Panc1 (cell line): ENCODE measurements at regions not wholly inside any gene's neighbourhood (a gene's known extent, or its start where the extent isn't known, plus 50 kb on each side); places are given as distances from the start of the nearest gene placed in this dataset.

ENCODE experiments used
- ATAC-seq: fragments of 200-7000 bp; cut with Tn5 transposase; 2 replicates; pipeline ENCODE4 v1.9.1; 2020; ENCODE audit warnings: mild to moderate bottlenecking, moderate library complexity
- BruUV-seq: library from RNA; stranded (reverse); fragments of 400-500 nt; replicated peaks from 2 replicates; lab custom pipeline; 2021; lab: Mats Ljungman, UMichigan
- CTCF ChIA-PET: fragments of 300-600 bp; sonication (Branson Sonifier 250); formaldehyde crosslinking; loops from one replicate; lab custom pipeline; 2022; ENCODE audit warnings: antibody characterized with exemption; lab: Charles Lee
- POLR2A ChIA-PET: fragments of 300-600 bp; sonication (Branson Sonifier 250); formaldehyde crosslinking; loops from one replicate; lab custom pipeline; 2022; ENCODE audit warnings: antibody characterized with exemption; lab: Charles Lee
- DNase-seq: peaks from one replicate; pipeline ENCODE4 v3.0.0-alpha.2; 2010; ENCODE audit warnings: low read depth, low spot score
- H3K27ac ChIP-seq: 2 replicates; pipeline ENCODE4 v1.5.1; 2011; ENCODE audit warnings: mild to moderate bottlenecking, low read length, inconsistent platforms
- H3K27me3 ChIP-seq: fragments of 200-500 bp; sonication (Bioruptor generic); 2 replicates; pipeline ENCODE4 v1.6.0; 2014; ENCODE audit warnings: low read length, inconsistent platforms; ENCODE audit not compliant: control insufficient read depth, insufficient read depth
- H3K36me3 ChIP-seq: fragments of 200-500 bp; sonication (Bioruptor generic); 2 replicates; pipeline ENCODE4 v1.5.1; 2014; ENCODE audit warnings: inconsistent platforms, mild to moderate bottlenecking, low read length, moderate library complexity; ENCODE audit not compliant: control insufficient read depth, insufficient read depth
- H3K4me1 ChIP-seq: 2 replicates; pipeline ENCODE4 v1.5.1; 2011; ENCODE audit warnings: inconsistent platforms, mild to moderate bottlenecking, low read length, moderate library complexity; ENCODE audit not compliant: control insufficient read depth, insufficient read depth
- H3K4me3 ChIP-seq, 2 experiments: 2 replicates each; pipeline ENCODE4 v1.5.1; 2011 to 2012; ENCODE audit warnings: low read depth in 2 of 2, low read length in 2 of 2, mild to moderate bottlenecking in 2 of 2, inconsistent platforms in 1 of 2, moderate library complexity in 1 of 2
- H3K9me3 ChIP-seq: fragments of 200-500 bp; sonication (Bioruptor generic); 2 replicates; pipeline ENCODE4 v1.5.1; 2014; ENCODE audit warnings: low read depth, mild to moderate bottlenecking, inconsistent platforms, low read length, moderate library complexity; ENCODE audit not compliant: control insufficient read depth, insufficient read depth
- CTCF ChIP-seq: fragments of 450-650 bp; IDR thresholded peaks from 2 replicates; pipeline ENCODE4 v1.5.1; 2017; ENCODE audit warnings: mild to moderate bottlenecking
- POLR2AphosphoS5 ChIP-seq: IDR thresholded peaks from 2 replicates; pipeline ENCODE4 v1.6.1; 2012; ENCODE audit warnings: mild to moderate bottlenecking, low read depth, low read length, moderate library complexity
- REST ChIP-seq, 2 experiments: IDR thresholded peaks; 2 replicates each; pipeline ENCODE4 v1.6.1; 2011 to 2012; ENCODE audit warnings: low read depth in 2 of 2, control low read depth in 1 of 2, low read length in 1 of 2, mild to moderate bottlenecking in 1 of 2, moderate library complexity in 1 of 2; ENCODE audit not compliant: insufficient read depth in 1 of 2
- SIN3A ChIP-seq: IDR thresholded peaks from 2 replicates; pipeline ENCODE4 v1.6.1; 2012; ENCODE audit warnings: low read depth, mild to moderate bottlenecking, low read length, moderate library complexity, borderline replicate concordance; ENCODE audit not compliant: insufficient read depth
- TCF7L2 ChIP-seq: IDR thresholded peaks from 2 replicates; pipeline ENCODE4 v1.6.1; 2011; ENCODE audit warnings: mild to moderate bottlenecking, low read depth, low read length, inconsistent platforms
- in situ Hi-C: cut with HindIII; loops from 2 replicates; pipeline ENCODE4 v1.10.0; 2016; ENCODE audit warnings: low sequenced_read_pairs, low pct_unique_long_range_greater_than_20kb
- intact Hi-C: fragments of 100-400 bp; cut with micrococcal nuclease; formaldehyde crosslinking; loops from one replicate; pipeline ENCODE4 v1.10.0; 2022; ENCODE audit not compliant: unreplicated experiment

- Histone ChIP-seq H3K27me3 (no peaks in the 10 kb centered on the region), H3K4me3 (no peak overlapping the region), H3K9me3 (no peaks in the 10 kb centered on the region), H3K4me1 (no peaks in the 10 kb centered on the region), H3K27ac (no peak overlapping the region), H3K36me3 (no peaks in the 10 kb centered on the region)
- in situ Hi-C loops (no loop called here), intact Hi-C loops (no loop called here)
- CTCF ChIA-PET: no interaction called here
- TF ChIP-seq POLR2AphosphoS5 (no peak), TCF7L2 (no peak), CTCF (no peak), SIN3A (no peak), REST (IDR thresholded peaks at IDR 0.05; ENCODE audit: insufficient read depth in 1 of 2, low read depth in 2 of 2, low read length in 1 of 2) (no peak)
- DNase-seq (no peak), ATAC-seq (no peak)
- POLR2A ChIA-PET: no interaction called here
- BruUV-seq: no TSS peak
Observed at GRCh38 chrX:113651306-113651705, 810.7 kb upstream of the AMOT start.

- Histone ChIP-seq H3K27me3 (no peaks in the 10 kb centered on the region), H3K9me3 (no peaks in the 10 kb centered on the region), H3K36me3 (no peaks in the 10 kb centered on the region), H3K27ac (no peak overlapping the region), H3K4me1 (no peaks in the 10 kb centered on the region), H3K4me3 (no peak overlapping the region)
- TF ChIP-seq SIN3A: no peak
- TF ChIP-seq CTCF: no peak
- no peak for TF ChIP-seq TCF7L2
- no peak for TF ChIP-seq REST (IDR thresholded peaks at IDR 0.05; ENCODE audit: insufficient read depth in 1 of 2, low read depth in 2 of 2, low read length in 1 of 2)
- no peak for TF ChIP-seq POLR2AphosphoS5
- no peak for ATAC-seq
- ChIA-PET CTCF (no interaction called here), POLR2A (no interaction called here)
- intact Hi-C loops: no loop called here
- no peak for DNase-seq
- BruUV-seq: no TSS peak
- in situ Hi-C loops: no loop called here
Observed at GRCh38 chrX:113644426-113644825, 803.8 kb upstream of the AMOT start.
